HT-29 (cell line): ENCODE measurements at regions not wholly inside any gene's neighbourhood (a gene's known extent, or its start where the extent isn't known, plus 50 kb on each side); places are given as distances from the start of the nearest gene placed in this dataset.
"Not testable (repeated sequence)": the region's sequence is repeated elsewhere in the genome, so short reads cannot be mapped to it uniquely, and the experiment has no call there.

Experiments used
- DNase-seq: peaks from one replicate; pipeline ENCODE4 v3.0.0-alpha.2; 2015; ENCODE audit warnings: low spot score

GRCh38 chr10:52956461-52956860 lies 183.9 kb upstream of the MBL2 start:
- no peak for DNase-seq

- no peak for DNase-seq
Observed at GRCh38 chr10:52955337-52955736, 182.8 kb upstream of the MBL2 start.

- no peak for DNase-seq
Observed at GRCh38 chr10:52954407-52954806, 181.8 kb upstream of the MBL2 start.

GRCh38 chr10:52952391-52953055 lies 179.9 kb upstream of the MBL2 start:
- no peak for DNase-seq

GRCh38 chr10:52951824-52952223 lies 179.2 kb upstream of the MBL2 start:
- peak; percentile 79 for DNase-seq

GRCh38 chr10:52950578-52950977 lies 178.0 kb upstream of the MBL2 start:
- peak; percentile 28 for DNase-seq

GRCh38 chr10:52949899-52950298 lies 177.3 kb upstream of the MBL2 start:
- peak; percentile 59 for DNase-seq

GRCh38 chr10:52946486-52946885 lies 173.9 kb upstream of the MBL2 start:
- no peak for DNase-seq

GRCh38 chr10:52945521-52945920 lies 172.9 kb upstream of the MBL2 start:
- DNase-seq: not testable (repeated sequence)

- no peak for DNase-seq
Observed at GRCh38 chr10:52940921-52941320, 168.3 kb upstream of the MBL2 start.

GRCh38 chr10:52939894-52940293 lies 167.3 kb upstream of the MBL2 start:
- no peak for DNase-seq

GRCh38 chr10:52933748-52934147 lies 161.2 kb upstream of the MBL2 start:
- DNase-seq: no peak

- no peak for DNase-seq
Observed at GRCh38 chr10:52927678-52928077, 155.1 kb upstream of the MBL2 start.

GRCh38 chr10:52923520-52923919 lies 150.9 kb upstream of the MBL2 start:
- no peak for DNase-seq

- DNase-seq: no peak
Observed at GRCh38 chr10:52918714-52919305, 146.2 kb upstream of the MBL2 start.

GRCh38 chr10:52915391-52915790 lies 142.8 kb upstream of the MBL2 start:
- no peak for DNase-seq

GRCh38 chr10:52911163-52911562 lies 138.6 kb upstream of the MBL2 start:
- no peak for DNase-seq

- no peak for DNase-seq
Observed at GRCh38 chr10:52908478-52908877, 135.9 kb upstream of the MBL2 start.

GRCh38 chr10:52906046-52906445 lies 133.5 kb upstream of the MBL2 start:
- peak; percentile 20 for DNase-seq

GRCh38 chr10:52903397-52903938 lies 130.9 kb upstream of the MBL2 start:
- no peak for DNase-seq

GRCh38 chr10:52900593-52900992 lies 128.0 kb upstream of the MBL2 start:
- no peak for DNase-seq

- no peak for DNase-seq
Observed at GRCh38 chr10:52897162-52897561, 124.6 kb upstream of the MBL2 start.

GRCh38 chr10:52895059-52895458 lies 122.5 kb upstream of the MBL2 start:
- DNase-seq: no peak
